ENCODE measurements at regions not wholly inside any gene's neighbourhood (a gene's known extent, or its start where the extent isn't known, plus 50 kb on each side); places are given as distances from the start of the nearest gene placed in this dataset.

DNA sequence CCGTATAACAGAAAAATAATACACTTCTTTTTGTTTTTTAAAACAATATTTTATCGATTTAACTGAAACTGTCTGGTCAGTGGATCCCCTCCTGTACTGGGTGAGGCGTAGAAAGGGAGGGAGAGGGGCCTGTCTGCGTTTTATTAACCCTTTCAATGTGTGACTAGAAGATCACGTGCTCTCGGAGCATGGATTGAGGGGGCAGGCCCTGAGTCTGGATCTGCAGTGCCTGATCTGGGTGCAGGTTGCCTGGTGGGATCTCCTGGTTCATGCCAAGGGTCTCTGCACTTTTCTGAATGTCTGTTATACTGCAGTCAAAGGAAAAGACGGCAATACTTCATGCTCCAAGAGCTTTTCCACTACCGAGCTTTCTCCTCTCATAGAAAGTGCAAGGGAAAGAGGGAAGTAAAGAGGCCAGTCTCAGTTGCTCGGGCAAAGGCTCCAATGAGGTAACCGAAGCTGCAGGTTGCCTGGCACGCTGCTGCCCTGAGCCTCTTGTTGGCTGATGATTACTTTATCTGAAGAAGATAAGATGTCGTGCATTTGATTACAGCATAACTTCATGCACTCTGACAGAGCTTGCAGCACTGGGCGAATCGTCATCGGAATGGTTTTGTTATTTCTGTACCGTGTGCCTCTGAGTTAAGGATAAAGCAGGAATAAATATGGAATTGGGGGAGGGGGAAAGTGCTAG, 167.5 kb upstream of the PMEPA1 start:
- DNase-seq (ENCODE audit: low spot score), result no peak

DNA sequence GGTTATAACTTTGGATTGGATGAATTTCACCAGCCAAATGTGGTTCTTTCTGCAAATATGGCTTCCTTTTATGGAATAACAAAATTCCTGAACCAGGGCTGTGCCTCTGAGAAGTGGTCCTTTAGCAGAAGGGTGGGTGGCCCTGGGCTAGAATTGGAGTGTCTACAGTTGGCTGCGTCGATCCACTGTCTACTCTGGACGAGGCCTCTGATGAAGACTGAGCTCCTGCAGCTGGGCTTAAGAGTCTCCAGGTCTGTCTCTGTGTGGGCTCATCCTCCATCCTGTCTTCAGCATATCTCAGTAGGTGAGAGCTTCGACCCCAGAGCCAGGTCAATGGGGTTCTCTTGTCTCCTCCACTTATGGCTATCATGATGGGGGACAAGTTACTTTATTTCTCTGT, 166.3 kb upstream of the PMEPA1 start:
- no peak for DNase-seq (ENCODE audit: low spot score)

DNA sequence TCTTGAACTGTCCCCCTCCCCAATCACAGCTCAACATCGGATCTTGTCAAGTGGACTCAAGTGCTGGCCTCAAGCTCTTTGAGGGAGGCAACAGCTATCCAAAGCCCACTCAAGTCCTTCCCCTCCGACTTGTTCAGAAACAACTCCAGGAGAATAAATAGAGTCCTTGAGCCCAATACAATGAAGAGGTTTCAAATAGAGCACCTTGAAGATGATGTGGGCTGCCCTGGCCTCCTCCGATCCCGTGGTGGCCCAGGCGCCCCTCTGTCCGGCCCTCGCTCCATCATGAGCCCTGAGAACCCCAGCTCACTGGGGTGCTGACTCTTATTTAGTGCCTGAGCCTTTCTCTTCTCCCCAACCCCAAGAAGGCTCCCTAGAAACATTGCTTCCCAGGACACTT, 164.3 kb upstream of the PMEPA1 start:
- no peak for DNase-seq (ENCODE audit: low spot score)

DNA sequence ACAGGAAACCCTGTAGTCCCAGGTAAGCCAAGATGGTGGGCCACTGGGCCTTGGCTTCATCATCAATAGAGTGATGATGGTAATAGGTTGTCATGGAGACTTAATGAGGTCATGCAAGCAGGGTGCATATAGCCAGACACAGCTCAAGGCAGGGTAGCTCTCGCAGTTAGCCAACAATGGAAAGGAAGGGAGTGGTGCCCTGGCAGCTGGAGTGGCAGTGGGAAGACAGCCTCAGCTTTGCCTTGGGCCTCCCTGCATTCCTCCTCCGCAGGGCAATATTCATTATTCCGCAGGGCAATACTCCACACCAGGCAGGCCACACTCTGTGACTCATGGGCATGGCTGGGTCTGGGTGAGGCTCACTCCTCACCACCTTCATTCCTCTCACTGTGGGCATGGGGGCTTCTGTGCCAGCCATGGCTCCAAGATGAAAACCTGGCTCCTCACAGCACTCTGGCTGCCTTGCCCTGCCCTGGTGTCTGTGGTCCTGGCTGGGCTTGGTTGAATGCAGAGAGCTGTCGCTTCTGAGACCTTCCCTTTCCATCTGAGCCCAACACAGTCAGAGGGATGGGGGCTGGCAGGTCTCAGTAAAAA, 163.1 kb upstream of the PMEPA1 start:
- DNase-seq (ENCODE audit: low spot score), result no peak

DNA sequence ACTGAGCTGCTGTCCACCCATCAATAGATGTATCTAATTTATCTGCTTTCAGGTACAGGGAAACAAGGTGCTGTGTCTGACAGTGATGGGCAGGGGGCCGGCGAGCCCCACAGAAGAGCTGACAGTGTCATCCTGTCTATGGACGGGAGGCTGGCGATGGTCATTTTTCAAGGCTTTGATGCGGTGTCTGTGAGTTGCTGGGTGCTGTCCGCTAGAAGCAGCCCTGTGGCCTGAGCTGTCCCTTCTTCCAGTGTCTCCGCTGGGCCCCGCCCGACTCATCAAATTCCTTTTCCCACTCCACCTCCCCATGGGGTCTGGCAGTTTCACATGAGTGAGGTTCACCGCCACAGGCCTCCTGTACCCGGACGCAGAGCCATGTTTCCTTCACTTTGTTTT, 161.4 kb upstream of the PMEPA1 start:
- DNase-seq (ENCODE audit: low spot score), result no peak

DNA sequence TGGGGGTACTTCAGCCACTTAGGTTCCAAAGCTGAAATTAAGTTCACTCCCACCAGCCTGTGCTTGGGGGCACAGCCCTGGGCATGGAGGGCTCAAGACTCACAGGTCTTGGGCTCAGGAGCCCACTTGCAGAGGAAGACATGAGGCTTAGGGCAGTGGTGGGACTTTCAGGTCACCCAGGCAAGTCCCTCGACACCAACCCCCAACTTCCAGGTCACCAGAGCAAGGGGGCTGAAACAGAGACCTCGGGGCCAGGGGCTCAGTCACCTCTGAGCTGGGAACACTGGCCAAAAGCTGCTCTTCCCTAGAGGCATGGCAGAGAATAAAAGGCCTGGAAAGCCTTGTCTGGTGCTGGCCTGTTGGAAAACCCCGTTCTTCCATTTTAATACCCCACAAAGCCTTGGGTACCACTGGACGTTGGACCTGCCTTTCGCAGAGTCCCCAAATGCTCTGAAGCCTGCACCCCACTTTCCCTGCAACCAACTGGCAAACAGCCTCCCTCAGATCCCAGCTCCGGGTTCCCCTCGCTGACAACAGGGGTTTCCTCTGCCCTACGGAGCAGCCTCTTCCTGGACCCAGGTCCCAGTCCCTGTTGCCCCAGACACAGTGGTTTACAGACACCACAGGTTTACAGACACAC, 160.9 kb upstream of the PMEPA1 start:
- DNase-seq (ENCODE audit: low spot score), result no peak

DNA sequence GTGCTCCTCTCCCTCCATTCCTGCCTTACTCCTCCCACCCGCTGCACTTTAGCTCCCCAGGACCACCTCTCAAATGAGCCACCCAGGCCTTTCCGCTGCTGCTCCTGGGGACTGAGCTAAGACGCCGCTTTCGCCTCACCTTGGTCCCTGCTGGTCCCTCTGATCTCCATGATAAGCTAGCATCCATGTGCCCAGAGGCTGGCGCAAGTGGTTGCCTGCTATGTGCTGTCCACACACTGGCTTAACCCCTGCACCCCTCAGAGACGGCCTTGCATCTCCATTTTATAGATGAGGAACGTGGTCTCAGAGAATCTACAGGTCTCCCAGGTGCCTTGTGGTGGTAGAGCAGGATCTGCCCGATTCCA, 160.1 kb upstream of the PMEPA1 start:
- DNase-seq (ENCODE audit: low spot score), result no peak

DNA sequence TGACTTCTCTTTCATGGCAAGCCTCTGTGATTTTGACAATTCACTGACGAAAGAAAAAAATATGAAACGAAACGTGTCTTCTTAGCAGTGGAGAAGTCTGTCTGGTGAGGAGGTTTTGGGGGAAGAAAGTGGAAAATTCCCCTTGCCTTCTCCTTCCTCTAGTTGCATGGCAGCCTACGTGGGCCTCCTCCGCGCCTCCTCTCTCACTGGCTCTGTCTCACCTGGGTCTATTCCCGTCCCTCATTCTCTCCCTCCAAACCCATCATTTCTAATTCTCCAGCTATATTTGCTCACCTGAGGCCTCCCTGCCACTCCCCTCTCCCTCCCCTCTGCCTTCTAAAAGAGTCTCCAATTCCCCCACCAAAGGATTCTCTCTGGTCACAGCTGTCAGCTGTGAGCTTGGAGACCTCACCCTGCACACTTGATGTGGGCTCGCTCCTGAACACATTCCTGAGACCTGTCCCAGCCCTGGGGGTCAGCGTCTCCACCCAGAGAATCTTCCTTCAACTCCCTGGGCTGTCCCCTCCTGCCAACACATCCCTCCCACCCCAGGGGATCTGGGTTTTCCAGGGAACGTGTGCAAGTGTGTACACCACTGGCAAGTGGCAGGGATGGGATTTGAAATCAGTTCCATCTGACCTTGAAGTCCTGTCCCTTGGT, 159.6 kb upstream of the PMEPA1 start:
- no peak for DNase-seq (ENCODE audit: low spot score)

DNA sequence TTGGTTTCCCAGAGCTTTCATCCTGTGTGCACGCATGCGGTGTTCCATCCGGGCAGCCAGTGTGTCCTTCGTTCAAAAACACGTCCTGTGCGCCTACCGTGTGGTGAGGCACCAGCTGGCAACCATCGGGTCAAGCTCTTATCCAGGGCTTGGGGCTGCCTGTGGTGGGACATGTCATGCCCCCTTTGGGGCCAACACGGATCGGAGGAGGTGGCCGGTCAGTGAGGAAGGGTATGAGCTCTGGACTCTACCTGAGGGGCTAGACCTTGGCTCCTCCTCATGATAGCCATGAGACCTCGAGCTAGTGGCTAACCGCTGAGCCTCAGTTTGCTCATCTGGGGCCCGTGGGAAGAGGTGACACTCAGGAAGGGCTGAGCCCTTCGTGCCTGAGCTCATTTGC, 158.5 kb upstream of the PMEPA1 start:
- DNase-seq (ENCODE audit: low spot score), result no peak

DNA sequence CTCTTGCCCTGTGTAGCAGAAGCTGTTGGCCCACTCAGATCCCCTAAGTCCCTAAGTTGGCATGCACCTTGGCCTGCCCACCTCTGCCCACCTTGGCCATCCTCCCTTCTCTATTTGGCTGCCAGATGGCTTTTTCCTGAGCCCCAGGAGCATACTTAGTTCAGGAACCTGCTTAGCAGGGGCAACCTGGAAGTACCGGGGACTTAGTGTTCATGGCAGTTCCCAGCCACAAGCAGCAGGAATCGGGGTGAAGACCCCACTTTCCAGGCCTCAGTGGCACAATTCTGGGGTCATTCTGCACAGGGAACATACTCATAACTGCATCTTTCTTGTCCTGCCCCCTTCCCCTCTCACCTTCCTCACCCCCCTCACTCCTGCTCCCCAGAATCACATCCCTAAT, 158.0 kb upstream of the PMEPA1 start:
- DNase-seq (ENCODE audit: low spot score), result no peak

DNA sequence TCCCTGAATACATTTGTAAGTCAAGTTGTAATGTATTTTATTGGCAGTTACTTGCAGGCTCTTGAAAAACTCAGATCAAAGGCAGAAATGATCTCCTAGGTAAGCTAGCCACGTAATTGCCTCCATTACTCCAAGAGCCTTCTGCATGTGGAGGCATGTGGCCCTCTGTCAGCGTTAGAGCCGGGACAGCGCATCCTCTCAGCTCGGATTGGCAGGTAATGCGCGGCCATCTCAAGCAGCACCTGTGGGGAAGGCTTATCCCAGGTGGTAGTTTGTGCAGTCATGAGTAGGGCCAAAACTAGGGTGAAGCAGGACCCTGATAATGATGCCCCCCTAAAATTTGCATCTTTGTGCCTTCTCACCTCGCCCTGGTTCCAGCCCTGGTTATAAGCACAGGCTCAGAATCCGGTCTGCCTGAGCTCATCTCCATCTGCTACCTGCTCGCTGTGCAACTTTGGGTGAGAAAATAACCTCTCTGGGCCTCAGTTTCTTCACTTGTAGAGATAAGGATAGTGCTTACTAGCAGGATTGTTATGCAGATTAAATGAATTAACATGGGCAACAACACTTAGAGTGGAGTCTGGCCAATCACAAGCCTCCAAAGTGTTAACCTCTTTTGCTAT, 157.5 kb upstream of the PMEPA1 start:
- DNase-seq (ENCODE audit: low spot score), result no peak

DNA sequence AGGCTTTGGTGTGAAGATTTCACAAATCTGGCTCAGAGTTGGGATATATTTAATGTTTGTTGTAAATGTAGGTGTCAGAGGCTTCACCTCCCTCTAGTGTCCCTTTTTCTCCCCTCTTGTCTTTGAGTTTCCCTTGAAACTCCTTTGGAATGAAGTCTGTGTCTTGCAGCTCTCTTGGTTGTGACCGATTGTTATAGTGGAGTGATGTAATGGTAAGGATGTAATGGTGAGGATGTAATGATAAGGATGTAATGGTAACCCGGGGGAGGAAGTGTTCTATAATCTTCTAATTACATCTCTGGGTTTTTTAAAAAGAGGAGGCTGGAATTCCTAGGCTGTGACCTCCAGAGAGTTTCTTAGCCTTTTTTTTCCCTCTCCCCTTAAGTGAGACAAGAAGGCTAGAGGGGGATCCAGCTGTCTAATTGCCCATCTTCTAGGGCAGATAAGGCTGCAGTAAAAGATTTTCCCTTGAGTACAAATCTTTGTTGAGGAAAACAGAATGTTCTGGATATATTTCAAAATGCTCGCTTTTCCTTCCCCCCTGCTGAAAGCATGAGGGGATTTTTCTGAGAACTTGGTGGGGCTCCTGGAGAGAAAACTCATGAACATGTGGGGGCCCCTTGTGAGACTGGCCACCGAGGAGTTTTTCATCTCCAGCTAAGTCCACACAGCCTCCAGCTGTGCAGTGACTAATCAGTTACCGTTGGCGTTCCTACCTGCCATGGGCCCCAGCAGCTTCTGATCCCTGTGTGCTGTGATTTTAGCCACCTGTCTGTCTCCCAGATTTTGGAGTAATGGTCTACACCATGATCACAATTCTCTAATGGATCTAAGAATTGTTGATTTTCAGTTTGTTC, 156.7 kb upstream of the PMEPA1 start:
- no peak for DNase-seq (ENCODE audit: low spot score)

DNA sequence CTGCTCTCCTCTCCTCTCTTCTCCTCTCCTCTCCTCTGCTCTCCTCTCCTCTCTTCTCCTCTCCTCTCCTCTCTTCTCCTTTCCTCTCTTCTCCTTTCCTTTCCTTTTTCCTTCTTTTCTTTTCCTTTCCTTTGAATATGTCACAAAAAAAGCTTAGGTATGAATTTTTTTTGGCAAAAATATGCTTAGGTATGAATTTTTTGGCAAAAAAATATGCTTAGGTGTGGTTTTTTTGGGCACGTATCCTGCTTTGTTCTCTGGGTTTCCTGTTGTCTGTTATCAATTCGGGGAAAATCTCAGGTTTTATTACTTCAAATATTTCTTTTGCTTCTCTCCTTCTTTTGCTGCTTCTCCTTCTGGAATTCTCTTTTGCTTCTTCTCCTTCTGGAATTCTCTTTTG, 155.5 kb upstream of the PMEPA1 start:
- no peak for DNase-seq (ENCODE audit: low spot score)

DNA sequence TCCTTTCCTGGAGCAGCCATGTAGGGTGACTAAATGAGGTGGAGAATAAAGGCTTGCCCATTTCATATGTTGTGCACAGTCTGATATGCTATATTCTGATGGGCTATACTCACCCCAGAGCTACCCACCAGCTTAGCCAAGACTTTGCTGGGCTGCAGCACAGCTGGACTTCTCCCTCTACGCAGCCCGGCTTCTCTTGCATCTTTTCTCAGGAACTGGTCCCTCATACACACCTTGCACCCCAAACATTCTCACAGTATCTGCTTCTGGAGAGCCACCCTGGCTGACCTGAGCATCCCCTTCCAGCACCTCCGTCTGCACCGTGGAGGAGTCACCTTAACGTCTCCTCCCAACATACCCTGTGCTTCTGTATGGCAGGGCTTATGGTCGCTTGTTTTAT, 150.8 kb upstream of the PMEPA1 start:
- DNase-seq (ENCODE audit: low spot score), result no peak

DNA sequence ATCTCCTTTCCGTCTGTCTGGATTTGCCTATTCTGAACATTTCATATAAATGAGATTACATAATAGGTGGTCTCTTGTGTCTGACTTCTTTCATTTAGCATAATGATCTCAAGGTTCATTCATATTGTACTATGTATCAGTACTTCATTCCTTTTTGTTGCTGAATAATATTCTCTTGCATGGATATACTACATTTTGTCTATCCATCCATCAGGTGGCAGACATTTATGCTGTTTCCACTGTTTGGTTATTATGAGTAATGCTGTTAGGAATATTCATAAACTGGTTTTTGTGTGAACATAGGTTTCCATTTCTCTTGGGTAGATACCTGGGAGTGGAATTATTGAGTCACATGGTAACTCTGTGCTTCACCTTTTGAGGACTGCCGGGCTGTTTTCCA, 148.2 kb upstream of the PMEPA1 start:
- no peak for DNase-seq (ENCODE audit: low spot score)

DNA sequence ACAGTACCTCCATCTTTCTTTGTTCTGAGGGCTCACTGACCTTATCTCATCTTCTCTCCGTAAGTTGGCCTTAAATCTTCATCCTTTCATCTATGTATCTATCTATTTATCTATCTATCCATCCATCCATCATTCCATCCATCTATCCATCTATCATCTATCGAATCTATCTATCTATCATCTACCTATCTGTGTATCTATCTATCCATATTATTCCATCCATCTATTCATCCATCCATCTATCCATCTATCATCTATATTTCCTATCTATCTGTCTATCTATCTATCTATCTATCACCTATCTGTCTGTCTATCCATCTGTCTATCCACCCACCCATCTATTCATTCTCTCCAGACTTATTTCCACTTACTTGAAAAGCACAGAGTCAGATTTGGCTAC, 147.3 kb upstream of the PMEPA1 start:
- DNase-seq (ENCODE audit: low spot score), result no peak

DNA sequence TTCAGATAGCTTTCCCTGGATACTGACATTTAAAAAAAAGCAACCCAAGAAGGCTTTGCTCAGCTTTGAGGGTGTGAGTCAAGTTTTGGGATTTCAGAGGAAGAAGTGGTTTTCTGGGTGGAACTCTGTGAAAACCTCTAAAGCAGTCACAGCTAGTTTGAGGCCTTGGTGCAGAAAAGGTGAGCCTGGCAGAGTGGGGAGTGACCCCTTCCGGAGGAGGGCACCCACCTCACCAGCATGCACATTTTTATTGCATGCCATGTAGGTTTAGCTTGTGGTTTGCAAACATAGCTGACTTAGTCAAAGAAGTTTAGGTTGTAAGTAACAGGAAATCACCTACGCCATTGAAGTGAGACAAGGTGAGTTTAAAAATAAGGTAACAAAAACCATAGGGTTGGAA, 146.8 kb upstream of the PMEPA1 start:
- no peak for DNase-seq (ENCODE audit: low spot score)

DNA sequence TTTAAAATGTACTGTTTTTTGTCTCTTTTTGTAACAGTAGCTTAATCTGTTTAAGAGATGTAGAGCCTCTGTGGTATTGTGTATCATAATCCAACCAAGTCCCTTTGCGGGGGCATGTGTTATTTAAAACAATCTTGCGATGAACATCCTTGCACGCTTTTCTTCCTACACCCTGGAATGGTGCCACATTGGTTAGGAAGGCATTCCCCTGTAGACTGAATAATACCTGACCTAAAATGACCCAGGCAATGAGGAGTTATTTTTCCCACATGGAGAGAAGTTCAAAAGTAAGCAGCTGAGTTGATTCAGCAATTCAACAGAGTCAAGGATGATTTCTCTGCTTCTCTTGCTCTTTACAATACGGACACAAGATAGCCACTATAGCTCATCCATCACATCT, 142.0 kb upstream of the PMEPA1 start:
- no peak for DNase-seq (ENCODE audit: low spot score)

DNA sequence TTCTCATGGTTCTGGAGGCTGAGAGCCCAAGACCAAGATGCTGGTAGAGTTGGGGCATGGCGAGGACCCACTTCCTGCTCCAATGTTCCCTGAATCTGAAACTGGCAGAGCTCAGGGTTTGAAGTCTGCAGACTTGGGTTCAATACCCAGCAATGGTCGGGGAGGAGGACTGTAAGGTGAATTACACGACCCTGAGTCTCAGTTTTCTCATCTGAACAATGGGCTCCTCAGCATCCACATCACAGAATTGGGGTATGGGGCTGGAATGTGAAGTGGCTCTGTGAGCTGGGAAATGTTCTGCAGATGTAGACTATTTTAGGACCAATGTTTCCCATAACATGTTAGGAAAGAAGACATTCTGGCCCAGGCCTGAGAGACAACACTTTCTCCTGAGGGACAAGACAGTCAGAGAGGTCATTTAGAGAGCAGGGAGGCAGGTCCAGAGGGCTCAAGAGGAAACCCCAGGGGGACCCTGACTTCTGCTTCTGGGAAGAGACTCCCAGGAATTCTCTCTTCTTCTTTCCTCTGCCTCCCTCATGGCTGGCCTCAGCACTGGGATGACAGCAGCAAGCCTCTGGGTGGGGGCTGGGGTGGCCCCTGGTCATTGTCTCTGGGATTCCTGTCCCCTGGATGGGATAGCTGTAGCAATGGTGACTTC, 141.3 kb upstream of the PMEPA1 start:
- DNase-seq (ENCODE audit: low spot score), result no peak

DNA sequence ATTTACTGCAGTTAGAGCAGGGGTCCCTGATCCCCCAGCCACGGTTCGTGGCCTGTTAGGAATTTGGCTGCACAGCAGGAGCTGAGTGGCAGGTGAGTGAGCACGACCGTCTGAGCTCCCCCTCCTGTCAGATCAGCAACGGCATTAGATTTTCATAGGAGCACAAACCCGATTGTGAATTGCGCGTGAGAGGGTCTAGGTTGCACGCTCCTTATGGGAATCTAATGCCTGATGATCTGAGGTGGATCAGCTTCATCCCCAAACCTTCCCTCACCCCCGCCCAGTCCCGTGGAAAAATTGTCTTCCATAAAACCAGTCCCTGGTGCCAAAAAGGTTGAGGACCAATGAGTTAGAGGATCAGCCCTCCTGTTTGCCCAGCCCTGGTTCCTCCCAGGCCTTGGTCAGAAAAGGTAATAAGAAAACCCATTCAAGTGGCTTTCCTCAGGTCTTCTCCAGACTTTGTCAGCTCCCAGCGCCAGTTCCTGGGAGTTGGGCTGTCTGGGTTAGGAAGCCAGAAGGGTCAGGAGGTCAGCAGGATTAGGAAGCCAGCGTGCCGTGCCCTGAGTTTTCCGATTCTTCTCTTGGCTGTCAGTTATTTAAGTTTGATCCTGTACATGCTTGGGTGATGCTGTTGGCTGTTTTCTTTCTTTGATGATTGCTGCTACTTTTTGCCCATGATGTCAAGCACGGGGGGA, 139.9 kb upstream of the PMEPA1 start:
- DNase-seq (ENCODE audit: low spot score), result no peak

DNA sequence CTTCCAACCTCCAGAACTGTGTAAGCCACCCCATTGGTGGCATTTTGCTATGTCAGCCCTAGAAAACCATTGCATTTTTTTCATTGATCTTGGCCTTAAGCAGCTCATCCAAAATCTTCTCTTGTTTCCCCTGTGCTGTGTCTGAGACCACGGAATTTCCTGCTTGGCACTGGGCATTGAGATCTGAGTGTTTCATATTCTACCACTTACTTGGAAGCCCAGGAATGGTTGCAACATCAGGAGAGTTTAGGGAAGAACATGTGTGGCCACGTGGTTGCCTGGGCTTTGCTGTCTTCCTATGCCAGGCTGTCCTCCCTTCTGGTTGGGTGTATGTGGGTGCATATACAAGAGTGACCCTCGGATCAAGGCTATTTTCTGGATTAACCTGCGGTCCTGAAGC, 139.3 kb upstream of the PMEPA1 start:
- DNase-seq (ENCODE audit: low spot score), result no peak

Measured in AG08396 (cell line).